ENCODE measurements at regions not wholly inside any gene's neighbourhood (a gene's known extent, or its start where the extent isn't known, plus 50 kb on each side); places are given as distances from the start of the nearest gene placed in this dataset.
"Not testable (repeated sequence)": the region's sequence is repeated elsewhere in the genome, so short reads cannot be mapped to it uniquely, and the experiment has no call there.

DNA sequence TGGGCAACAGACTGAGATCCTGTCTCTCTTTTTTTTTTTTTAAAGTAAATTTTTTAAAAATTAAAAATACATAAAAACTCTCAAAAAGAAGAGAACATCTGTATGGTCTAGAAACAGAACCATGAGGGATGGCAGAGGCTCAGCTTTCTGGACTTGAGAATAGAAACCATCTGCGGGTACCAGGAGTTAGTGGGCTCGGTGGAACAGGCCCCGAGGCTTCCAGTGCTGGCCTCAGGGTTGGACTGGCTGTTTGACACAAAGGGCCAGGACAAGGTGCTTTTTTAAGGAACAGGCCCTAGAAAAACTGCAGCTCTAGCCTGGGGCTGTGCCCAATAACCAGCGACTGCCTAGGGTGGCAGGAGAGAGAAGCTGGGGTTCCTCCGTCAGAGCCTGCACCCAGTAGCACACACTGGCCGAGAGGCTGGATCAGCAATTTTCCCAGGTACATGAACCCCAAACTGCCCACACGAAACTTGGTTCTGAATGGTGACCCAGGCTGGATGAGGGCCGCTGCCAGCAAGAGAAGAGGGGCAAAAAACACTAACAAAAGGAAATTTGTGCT lies 131.0 kb upstream of the OLIG3 start:
- no peak for DNase-seq

DNA sequence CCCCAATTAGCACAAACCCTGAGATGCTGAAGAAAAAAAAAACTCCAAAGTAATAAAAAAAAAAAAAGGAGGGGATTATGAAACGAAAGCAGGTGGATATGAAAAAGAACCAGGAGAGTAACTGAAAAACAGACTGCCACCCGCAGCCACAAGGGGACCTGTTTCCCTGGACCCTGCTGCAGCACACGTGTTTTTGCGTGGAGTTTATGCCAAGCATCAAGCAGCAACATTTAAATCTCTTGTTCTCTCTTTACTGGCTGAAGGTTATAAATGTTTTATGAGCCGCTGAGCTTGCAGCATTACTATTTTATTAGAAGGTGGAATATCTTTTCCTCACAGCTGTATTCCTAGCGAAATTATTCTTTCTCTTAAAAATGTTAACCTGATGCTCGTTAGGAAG lies 131.6 kb upstream of the OLIG3 start:
- DNase-seq, result no peak

DNA sequence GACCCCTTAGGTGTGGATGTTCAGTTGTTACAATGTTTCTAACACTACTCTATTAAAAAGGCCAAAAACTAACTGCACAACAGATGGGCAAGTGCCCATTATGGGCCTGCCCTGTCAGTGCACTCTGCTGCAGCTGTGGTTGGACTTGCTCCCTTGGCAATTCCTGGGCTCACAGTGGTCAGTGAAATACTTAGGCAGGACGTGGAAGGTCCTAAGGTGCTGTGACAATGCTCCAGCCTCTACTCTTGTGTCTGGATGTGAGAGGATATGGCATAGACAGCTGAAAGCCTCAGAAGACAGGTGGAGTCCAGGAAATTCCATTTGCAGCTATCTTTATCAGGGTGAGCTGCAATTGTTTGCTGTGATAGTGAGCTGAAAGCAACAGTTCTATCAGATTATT lies 136.5 kb upstream of the OLIG3 start:
- DNase-seq, result no peak

DNA sequence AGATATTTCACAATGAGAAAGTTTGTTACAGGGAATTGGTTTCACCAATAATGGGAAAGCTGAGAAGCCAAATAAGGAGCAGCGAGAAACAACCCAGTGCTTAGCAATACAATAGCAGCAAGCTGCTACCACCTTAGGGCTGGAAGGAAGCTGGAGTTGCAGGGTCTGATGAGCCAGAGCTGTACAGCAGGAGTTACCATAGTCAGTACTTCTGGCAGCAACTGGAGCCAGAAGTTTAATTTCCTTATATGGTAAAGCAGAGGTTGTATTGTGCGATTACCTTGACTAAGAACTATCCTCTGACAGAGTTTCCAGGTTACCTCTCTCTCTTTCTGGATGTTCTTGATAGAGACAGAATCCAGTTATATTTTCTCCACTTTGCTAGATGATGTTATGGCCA lies 137.1 kb upstream of the OLIG3 start:
- DNase-seq, result no peak

DNA sequence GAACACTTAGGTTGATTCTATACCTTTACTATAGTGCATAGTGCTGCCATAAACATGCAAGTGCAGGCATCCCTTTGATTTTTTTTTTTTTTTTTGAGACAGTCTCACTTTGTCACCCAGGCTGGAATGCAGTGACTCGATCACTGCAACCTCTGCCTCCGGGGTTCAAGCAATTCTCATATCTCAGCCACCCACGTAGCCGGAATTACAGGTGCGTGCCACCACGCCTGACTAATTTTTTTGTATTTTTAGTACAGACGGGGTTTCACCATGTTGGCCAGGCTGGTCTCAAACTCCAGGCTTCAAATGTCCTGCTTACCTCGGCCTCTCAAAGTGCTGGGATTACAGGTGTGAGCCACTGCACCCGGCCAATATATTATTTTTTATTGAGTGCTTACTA lies 140.0 kb upstream of the OLIG3 start:
- DNase-seq, result not testable (repeated sequence)

DNA sequence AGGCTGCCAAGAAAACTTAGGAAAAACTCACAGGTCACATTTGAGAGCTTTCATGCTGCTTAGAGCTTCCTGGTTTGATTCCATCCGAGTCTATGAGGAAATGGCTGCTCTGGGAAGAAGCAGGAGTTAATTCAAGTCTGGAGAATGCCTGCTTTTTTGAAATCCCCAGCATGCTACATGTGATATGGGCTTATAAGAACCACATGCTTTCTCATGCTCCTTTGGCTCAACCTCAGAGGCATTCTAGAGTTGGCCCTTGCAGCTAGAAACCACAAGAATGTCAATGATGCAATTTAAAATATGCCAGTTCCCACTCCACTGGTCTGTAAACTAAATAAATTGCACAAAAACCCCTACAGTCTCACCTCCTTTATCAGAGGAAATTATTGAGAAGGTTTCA lies 142.9 kb upstream of the OLIG3 start:
- DNase-seq, result no peak

DNA sequence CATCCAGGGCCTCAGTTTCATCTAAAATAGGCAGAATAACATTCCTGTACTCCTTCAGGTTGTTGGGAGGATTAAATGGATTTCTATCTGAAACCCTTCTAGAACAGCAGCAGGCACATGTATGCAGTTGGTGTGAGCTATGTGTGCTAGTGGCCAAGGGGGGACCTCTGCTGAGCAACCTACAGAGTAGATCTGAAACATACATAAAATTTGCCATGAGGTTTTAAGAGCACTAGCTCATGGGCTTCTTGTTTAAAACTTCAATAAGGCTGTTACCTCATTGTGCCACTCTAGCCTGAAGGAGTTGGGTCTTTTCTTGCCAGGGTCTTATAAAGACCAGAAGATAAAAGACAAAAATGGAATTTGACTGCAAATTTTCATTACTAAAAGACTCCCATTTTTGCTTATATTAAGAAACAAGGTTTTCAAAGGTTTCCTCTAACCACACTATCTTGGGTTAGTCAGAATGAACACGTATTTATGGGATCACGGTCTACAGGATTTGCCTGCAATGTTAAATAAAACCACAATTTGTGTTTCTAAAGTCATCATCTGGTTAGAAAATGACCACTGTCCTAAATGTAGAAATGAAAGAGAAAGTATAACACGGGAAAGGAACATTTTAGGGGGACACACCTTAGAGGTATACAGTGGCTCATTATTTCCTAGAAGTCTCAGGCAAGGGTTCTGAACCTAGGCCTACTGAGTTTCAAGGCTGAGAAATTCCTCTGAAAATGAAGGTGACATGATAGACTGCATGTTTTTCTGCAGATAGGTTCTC lies 144.9 kb upstream of the OLIG3 start:
- no peak for DNase-seq

DNA sequence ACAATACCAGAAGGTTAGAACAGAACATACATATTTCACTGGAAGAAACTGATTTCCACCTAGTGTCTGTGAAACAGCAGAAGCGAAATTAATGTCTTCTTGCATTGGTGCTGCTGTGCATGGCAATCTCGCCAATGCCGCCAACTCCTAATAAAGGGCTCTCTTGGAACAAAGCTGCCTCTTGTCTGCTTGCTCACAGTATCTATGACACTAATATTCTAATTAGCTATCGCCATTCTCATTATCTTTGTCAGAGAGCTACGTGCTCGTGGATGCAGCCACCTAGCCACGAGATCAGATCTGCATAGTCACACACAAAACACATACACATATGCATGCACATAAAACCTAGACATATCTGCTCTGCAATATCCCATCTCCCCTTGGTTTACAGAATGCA lies 145.9 kb upstream of the OLIG3 start:
- no peak for DNase-seq

DNA sequence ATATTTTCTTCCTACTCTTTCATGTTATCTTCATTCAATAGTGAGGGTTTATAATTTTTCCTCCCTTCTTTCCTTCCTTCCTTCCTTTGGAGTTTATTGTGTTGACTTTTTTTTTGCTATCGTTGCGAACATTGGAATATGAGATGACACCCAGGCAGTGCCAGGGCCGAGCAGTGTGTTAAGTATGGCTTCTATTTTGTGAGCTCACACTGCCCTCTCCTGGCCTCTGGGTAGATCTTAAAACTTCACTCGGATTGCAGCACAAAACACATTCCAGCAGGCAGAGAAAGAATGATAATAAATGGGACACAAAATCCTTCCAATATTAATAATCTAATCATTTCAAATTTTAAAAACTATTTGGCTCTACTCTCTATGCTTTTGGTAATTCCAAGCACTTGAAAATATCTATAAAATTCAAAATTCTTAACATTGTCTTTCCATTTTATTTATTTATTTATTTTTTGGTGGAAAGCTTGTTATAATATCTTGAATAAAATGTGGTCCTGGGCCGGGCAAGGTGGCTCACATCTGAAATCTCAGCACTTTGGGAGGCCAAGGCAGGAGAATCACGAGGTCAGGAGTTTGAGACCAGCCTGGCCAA lies 147.4 kb upstream of the OLIG3 start:
- peak; percentile 42 for DNase-seq

DNA sequence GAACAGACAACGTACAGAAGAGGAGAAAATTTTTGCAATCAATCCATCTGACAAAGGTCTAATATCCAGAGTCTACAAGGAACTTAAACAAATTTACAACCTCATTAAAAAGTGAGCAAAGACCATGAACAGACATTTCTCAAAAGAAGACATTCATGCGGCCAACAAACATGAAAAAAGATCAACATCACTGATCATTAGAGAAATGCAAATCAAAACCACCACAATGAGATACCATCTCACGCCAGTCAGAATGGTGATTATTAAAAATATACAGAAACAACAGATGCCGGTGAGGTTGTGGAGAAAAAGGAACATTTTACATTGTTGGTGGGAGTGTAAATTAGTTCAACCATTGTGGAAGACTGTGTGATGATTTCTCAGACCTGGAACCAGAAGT lies 149.0 kb upstream of the OLIG3 start:
- DNase-seq, result not testable (repeated sequence)

DNA sequence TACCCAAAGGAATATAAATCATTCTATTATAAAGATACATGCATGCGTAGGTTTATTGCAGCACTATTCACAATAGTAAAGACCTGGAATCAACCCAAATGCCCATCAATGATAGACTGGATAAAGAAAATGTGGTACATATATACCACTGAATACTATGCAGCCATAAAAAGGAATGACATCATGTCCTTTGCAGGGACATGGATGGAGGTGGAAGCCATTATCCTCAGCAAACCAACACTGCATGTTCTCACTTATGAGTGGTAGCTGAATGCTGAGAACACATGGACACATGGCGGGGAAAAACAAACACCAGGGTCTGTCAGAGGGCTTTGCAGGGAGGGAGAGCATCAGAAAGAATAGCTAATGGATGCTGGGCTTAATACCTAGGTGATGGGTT lies 149.4 kb upstream of the OLIG3 start:
- DNase-seq, result not testable (repeated sequence)

DNA sequence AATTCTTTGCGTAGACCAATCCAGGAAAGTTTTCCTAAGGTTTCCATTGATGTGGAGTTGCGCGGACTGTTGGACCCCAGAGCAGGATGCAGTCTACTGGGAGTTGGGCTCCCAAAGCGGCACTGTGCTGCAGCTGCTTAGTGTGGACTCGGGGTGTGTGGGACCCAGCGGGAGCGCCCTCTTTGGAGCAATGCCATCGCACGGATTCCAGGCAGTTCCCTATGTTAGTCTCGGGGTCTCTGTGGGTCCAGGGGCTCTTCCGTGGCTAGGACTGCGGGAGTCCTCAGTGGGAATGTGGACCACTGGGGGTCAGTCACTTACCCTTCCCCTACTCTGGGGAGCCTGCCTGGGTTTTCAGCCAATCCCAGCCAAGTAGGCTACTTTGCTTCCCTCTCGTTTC lies 151.7 kb upstream of the OLIG3 start:
- DNase-seq, result no peak

DNA sequence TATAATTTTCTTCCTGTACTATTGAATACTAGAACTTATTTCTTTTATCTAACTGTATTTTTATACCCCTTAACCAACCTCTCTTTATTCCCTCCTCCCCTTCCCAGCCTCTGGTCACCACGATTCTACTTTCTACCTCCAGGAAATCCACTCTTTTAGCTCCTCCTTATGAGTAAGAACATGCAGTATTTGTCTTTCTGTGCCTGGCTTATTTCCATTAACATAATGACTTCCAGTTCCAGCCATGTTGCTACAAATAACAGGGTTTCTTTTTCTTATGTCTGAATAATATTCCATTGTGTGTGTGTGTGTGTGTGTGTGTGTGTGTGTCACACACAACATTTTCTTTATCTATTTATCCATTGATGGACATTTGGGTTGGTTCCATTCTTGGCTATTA lies 152.3 kb upstream of the OLIG3 start:
- no peak for DNase-seq

DNA sequence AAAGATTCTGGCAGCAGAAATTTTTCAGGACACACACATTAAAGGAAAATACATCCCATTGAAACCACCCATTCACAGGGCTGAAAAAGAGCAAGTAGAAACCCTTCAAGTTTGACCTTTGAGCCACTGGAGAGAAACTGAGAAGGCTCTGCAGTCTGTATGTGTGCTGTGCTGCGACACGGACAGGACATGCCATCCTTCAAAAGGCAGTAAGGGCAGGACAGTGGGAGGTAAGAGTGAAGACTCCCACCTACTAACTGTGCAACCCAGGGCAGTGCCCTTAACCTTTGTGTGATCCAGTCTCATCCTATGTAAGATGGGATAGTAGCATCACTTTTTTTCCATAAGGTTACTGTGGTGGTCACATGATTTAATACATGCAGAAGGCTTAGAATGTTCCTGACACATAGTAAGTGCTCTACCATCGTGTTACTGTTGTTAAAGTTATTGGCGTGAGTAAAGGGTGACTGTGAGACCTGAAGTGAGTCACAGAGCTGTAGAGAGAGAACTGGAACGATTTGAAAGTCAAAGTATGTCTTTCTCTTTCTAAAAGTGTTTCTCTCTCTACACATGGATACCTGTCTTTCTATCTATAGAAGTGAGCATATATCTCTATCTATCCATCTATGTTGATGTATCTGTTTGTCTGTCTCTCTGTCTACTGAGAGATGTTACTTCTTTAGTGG lies 153.7 kb upstream of the OLIG3 start:
- DNase-seq, result no peak

DNA sequence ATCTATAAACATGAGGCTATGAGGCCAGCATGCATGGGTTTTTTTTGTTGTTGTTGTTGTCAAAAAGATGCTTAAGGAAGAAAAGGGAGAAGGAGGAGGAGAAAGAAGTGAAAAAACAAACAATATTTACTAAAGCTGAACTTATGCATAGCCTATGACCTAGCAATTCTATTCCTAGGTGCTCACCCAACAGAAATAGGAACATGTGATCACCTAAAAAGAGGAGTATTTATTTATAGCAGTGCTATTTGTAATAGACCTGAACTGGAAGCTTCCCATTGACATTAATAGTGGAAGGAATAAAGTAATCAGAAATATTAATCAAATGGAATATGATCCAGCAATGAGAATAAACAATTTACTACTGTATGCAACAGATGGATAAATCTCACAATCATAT lies 156.5 kb upstream of the OLIG3 start:
- DNase-seq, result no peak

DNA sequence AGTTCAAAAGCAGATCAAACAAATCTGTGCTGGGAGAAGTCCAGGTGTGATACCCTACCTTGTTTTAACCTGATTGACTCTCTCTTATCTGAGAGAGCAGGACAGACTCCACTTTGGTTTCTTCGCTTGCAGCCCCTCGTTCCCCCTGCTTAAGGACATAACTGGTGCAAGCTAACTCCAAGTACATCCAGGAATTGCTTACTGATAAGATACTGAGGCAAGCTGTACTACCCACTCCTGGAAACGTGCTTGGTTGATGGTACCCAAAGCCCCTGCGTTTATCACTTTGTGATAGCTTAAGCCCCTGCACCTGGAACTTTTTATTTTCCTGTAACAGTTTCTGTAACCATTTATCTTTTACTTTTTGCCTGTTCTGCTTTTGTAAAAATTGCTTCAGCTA lies 157.0 kb upstream of the OLIG3 start:
- no peak for DNase-seq

DNA sequence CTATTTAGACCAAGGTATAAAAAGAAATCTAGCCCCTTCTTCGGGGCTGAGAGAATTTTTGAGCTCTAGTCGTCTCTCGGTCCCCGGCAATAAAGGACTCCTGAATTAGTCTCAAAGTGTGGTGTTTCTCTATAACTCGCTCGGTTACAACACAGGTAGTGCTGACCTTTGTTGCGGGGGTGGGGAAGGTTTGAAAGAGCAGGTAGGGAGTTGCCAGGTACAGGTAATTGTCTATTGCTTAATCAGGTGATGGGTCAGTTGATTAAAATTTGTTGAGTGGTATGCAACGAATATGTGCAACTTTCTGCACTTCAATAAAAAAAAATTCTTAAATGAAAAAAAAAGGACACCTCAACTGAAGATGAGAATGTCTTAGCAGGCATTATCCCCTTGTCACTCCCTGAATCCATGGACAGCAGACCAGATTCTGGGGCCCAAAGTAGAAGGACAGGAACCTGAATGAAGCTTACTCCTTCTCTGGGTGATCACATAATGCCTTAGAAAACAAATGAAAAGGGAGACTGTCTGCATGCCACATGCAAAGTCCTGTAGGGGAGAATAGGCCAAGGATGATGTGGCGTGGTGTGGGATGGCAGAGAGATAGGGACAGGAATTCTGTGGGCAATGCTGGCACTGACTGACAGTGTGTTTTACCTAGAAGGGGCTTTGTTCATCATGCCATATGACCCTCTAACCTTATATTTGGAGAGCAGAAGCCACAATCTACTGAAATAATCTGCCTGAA lies 157.6 kb upstream of the OLIG3 start:
- no peak for DNase-seq

DNA sequence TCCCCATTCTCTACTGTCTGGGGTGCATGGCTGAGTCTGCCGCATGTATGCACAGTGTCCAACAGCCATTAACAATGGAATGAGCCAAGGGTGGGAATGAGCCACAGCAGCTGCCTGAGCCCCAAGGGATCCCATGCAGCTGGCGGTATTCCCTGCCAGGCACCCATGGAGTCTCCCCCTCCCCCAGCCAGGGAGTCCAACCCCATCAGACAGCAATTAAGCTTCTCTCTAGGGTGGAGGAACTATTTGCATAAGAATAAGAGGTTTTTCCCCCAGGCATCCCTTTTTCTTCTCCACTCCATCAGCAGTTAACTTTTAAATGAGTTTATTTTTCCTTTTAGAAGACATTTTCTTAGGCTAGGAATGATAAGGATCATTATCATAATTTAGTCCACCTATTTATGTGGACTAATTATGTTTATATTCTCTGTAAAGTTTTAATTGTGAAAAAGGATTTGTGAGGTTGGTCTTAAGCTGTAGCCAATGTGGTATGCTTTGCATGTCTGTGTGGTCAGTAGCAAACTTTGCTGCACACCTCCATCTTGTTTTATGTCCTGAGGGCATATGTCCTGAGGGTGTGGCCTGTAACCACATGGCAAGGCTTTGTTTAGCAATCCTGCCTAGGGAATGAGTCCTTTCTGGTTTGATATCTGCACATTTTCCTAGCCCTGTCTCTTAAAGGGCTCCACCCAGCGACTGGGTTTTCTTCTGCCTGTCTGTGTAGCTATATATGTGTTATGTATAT lies 158.9 kb upstream of the OLIG3 start:
- DNase-seq, result no peak

DNA sequence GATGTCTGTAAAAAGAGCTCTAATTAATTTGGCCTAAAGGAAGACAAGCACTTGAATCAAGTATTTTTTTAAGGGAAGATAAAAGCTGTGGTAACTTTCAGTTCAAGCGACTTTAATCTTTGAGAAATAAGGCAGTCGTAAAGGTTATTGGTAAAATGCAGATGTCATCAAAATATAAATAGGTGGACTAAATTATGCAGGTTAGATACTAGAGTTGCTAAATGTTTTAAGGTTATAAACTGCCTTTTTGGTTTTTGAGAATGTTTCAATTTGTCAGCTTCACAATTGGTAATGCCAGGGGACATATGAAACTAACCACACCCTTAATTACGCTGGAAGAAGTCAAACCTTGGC lies 159.5 kb upstream of the OLIG3 start:
- DNase-seq, result no peak

DNA sequence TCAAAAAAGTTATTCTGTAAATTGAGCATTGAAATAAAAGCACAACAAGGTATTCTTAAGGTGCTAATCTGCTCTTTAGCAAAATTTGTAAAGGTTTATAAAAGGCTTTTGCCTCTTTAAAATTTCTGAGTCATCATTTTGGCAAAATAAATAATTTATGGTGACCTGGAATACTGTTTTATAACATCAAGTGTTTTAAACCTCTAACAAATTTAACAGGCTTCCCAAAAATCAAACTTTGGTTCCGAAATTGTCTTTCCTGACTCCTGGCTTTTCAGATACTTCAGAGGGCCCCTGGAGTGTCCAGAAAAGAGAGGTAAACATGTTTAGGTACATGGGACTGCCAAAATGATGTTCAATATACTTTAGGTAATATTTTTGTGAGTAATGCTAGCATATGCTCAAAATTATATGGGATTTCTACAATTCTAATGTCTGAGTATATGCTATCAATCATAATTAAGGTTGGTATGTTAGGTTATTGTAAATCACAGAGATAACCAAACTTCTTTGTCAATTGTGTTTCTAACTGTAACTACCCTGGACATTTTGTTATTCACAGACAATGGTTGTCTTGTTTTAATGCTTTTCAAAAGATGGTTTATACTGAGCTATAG lies 160.3 kb upstream of the OLIG3 start:
- no peak for DNase-seq

DNA sequence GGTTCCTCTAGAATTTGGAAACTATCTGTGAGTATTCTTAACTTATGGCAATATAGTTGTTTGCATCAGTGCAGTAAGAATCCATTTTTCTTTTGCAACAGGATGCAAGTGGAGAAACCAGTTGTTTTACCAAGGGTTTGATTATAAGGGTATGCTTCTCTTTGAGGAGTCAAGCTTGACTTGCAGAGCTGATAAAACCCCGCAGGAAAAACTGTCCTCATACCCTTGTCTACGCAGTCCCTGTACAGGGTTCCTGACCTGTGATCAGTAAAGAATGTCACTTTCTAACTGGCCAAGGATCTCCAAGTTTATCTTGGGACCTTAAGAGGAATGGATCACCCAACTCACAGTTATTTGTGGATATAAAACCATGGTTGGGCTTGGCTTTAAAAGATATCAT lies 161.1 kb upstream of the OLIG3 start:
- DNase-seq, result no peak

DNA sequence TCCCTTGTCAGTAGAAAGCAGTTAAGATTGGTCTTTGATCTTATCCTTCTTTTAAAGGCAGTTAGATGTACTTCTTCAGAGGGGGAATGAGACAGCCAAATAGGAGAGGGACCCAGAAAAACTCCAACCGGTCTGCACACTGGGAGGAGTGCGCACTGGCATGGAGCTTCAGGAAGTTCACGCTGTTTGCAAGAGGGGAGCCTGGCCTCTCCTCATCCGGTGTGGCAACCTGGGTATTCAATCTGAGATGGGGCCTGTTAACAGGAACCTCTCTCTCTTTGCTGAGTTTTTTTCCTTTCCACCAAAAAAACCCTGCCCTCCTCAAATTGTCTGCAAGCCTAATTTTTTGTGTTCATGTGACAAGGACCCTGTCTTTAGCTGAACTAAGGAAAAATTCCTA lies 162.5 kb upstream of the OLIG3 start:
- no peak for DNase-seq
